ENCODE measurements at regions not wholly inside any gene's neighbourhood (a gene's known extent, or its start where the extent isn't known, plus 50 kb on each side); places are given as distances from the start of the nearest gene placed in this dataset.

DNA sequence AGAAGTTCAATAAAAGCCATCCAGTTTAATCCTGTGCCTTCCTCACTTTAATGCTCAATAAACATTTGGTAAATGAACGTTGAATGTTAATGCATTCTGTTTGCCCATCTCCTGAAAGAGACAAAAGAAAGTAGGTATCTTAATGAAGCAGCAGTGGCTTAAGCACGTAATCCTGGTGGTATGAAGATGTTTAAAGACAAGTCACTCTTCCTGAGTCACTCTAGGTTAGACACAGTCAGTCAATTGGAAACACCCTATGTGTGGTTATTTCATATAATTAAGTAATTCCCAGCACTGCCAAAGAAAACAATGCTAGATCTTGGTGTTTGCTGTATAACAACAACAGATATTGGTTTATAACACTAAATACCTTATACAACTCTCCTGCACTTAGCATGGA, 334.0 kb upstream of the FMN2 start:
- H3K27ac ChIP-seq, result no peak overlapping the region
- no peak for TF ChIP-seq CTCF (conservative IDR thresholded peaks at IDR 0.05)

DNA sequence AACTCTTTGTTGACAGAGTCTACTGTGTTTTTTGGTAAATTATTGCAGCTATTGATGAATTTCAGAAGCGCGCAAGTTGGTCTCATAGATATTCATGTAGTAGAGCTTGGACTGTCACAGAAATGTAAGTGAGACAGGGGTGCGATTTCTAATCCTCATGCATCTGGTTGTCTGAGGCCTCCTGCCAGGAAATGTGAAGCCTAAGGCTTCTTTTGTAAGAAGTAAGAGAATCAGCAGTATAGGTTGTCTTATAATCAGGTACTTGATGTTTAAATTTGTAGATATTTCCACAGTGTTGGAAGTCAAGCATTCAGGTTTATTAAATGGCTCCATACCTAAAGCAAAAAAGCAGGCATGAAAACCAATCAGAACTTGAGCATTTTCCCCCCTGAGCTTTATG, 332.9 kb upstream of the FMN2 start:
- H3K27ac ChIP-seq, result no peak overlapping the region
- TF ChIP-seq CTCF (conservative IDR thresholded peaks at IDR 0.05), result no peak

DNA sequence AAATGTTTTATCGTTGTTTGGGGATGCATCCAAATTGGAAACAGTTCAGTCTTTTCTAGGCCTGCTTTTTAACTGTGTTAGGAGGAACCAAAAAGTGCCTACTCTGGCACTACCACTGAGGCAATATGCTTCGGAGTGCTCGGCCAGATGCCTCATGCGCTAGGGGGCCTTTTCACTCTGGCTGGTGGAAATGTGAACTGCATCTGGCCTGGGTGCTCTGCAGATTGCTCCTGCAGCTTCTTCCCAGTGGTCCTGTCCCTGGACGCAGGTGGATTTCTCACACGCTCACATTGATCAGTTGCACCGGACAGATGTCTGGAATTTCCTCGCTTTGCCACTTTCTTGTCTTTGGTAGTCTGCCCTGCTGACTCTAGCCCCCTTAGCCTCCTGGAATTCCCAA, 330.2 kb upstream of the FMN2 start:
- no peak for TF ChIP-seq CTCF (conservative IDR thresholded peaks at IDR 0.05)
- no peak overlapping the region for H3K27ac ChIP-seq

DNA sequence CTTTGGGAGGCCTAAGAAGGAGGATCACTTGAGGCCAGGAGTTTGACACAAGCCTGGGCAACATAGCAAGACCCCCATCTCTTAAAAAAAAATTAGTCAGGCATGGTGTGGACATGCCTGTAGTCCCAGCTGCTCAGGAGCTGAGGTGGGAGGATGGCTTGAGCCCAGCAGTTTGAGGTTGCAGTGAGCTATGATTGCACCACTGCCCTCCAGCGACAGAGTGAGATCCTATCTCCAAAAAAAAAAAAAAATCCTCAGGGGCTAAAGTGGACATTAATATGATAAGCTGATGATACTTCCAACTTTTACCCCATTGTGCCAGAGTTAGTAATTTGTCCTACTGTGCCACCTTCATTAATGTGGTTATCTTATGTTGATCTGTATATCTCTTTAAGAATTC, 327.8 kb upstream of the FMN2 start:
- H3K27ac ChIP-seq, result no peak overlapping the region
- no peak for TF ChIP-seq CTCF (conservative IDR thresholded peaks at IDR 0.05)

DNA sequence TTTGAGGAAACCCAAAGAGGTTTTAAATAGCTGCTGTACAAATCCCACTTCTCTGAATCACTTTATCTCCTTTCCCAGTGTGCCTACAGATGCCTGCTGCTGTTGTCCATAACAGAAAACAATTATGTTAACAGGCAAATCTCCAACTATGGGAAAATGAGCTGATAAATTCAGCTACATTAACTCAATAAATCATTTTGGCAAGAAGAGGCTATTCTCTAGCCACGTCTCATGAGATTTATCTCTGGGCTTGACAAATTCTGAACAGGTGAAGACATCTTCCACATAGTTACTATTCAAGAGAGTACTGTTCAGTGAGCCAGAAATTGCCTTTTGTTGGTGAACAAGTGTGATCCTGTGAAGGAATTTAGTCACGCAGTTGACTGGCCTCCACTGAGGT, 327.1 kb upstream of the FMN2 start:
- no peak for TF ChIP-seq CTCF (conservative IDR thresholded peaks at IDR 0.05)

DNA sequence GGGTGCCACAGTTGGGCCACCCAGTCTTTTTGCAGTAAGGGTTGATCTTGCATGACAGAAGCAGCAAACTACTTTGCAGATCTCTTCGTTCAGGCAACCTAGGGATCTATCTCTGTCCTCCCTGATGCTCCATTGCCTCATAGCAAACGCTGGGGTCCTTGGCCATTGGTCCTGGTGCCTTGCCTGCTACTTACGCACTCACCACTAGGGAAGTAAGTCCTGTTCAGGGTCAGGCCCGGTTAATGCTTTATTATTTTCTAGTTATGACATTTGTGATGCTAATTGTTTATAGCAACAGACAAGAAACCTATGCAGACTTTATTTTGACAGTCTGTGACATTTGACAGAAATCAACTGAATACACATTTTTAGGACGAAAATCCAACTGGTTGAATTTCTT, 326.5 kb upstream of the FMN2 start:
- TF ChIP-seq CTCF (conservative IDR thresholded peaks at IDR 0.05), result no peak
- no peak overlapping the region for H3K27ac ChIP-seq

More for the DNA sequence above, 327.1 kb upstream of the FMN2 start:
- H3K27ac ChIP-seq, result no peak overlapping the region

DNA sequence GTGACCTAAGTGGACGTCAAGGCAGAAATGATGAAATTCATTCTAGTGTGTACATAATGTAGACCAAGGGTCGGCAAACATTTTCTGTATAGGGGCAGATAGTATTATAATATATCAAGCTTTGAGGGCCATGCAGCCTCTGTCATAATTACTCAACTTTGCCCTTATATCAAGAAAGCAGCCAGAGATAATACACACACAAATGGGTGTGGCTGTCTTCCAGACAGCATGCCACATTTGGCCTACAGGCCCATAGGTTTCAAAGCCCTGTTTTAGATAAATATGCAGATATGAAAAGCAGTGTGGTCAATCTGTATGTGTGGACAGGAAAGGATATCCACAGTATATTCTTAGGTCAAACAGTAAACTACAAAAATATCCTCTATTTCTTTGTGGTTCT, 320.1 kb upstream of the FMN2 start:
- H3K27ac ChIP-seq, result no peak overlapping the region
- no peak for TF ChIP-seq CTCF (conservative IDR thresholded peaks at IDR 0.05)

GRCh38 chr1:239772446-239772845, 319.2 kb upstream of the FMN2 start:
- no peak for TF ChIP-seq CTCF (conservative IDR thresholded peaks at IDR 0.05)
- H3K27ac ChIP-seq, result no peak overlapping the region
